HG02852 (cell line): ENCODE measurements at regions not wholly inside any gene's neighbourhood (a gene's known extent, or its start where the extent isn't known, plus 50 kb on each side); places are given as distances from the start of the nearest gene placed in this dataset.
"Not testable (repeated sequence)": the region's sequence is repeated elsewhere in the genome, so short reads cannot be mapped to it uniquely, and the experiment has no call there.

Experiments
- ATAC-seq: cut with Tn5 transposase; IDR thresholded peaks from one replicate; pipeline ENCODE4 v1.9.1; 2021; ENCODE audit warnings: mild to moderate bottlenecking, moderate library complexity; ENCODE audit not compliant: unreplicated experiment

DNA sequence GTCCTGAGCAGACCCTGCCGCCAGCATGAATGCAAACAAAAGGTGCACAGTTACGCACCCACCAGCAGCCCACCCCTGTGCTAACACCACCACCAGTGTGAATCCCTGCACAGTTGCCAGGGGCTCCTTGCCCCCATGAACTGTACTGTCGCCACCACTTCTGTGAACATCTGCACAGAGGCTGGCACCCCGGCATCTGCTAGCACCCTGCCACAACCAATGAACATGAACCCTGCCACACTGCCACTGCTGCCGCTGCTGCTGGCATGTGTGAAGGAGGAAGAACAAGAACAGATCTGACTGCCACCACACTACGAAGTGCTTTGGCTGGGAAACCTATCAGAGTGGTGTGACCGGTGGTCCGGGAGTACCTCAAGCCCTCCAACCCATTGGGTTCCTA is 261.3 kb downstream of the PARM1 start:
- ATAC-seq = no peak

DNA sequence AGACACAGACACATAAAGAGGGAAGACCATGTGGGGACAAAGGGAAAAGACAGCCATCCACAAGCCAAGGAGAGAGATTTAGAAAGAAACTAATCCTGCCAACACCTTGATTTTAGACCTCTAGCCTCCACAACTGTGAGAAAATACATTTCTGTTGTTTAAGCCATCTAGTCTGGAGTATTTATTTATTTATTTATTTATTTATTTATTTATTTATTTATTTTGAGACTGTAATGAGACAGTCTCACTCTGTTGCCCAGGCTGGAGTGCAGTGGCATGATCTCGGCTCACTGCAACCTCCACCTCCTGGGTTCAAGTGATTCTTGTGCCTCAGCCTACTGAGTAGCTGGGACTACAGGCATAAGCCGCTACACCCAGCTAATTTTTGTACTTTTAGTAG is 259.3 kb downstream of the PARM1 start:
- ATAC-seq = not testable (repeated sequence)

DNA sequence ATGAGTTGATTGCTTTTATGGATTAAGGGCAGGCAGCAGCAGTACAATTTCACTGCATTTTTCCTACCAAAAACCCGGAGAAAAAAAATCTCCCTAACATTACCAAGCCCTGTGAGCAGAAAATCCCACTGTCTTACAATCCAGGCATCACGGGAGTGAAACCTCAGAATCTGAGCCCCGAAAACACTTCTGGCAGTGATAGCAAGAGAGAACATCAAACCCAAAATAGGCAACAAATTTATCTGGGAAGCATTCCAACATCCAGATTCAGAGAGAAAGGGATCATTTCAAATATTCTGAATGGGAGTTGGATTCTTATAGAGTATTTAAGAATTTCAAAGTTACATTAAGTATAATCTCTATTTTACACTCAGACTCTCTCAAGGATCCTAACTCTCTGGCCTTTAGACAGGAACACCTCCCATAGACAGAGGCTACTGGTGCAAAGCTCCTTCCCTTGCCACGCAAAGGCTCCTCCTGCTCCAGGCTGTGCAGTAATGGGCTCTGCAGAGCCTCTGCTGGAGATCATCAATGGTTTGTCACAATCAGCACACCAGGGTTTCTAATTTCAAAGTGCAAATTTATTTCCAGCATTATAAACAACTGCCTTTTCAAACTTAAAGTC is 256.9 kb downstream of the PARM1 start:
- no peak for ATAC-seq

DNA sequence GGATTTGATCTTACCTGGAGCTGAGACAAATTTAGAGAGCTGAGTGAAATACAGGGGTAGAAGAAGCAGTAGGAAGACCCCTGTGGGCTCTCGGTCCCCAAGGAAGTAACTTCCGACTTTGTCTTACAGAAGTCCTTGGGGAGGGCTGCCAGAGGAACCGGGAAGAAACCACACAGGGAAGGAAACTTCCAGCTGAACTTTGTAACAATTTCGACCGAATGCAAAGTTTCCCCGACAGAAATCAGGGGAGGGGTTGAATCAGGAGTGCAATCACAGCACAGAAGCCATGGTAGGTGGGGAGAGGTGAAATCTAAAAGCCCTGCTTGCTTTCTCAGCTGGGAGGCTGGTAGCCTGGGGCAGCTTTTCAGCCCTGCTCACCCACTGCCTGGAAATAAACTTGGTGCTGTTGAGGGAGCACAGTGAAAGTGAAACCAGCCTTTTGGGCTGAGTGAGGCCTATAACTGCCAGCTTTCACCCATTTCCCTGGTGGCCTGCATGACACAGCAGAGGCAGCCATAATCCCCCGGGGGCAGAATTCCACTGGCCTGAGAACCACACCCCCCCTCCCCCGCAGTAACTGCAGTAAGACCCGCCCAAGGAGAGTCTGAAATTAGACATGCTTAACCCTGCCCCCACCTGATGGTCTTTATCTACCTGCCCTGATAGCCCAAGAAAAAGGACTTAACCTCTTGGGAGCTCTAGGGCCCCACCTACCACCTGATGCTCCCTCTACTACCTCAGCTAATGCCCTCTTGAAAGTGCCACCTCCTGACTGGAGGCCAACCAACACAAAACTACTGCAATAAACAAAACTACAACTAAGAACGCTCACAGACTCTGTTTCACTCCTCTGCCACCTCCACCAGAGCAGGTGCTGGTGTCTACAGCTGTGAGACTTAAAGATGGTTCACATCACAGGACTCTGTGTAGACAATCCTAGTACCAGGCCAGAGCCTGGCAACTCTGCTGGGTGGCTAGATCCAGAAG is 248.2 kb downstream of the PARM1 start:
- peak; percentile 83 for ATAC-seq

DNA sequence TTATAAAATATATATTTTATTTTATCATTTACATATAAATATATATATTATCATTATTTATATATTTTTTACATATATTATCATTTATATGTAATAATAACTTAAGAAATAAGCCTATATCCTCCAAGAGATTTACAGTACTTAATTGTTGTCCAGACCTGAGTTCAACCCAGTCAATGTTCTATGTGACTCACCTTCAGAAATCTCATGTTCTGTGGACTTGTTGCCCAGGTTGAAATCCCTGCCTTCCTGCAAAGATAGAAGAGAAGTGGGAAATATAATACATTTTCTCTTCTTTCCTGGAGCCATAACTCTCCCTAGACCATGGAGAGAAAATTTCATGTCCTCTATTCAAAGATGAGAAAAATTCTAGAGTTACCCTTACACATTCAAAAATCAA is 247.3 kb downstream of the PARM1 start:
- ATAC-seq = no peak

DNA sequence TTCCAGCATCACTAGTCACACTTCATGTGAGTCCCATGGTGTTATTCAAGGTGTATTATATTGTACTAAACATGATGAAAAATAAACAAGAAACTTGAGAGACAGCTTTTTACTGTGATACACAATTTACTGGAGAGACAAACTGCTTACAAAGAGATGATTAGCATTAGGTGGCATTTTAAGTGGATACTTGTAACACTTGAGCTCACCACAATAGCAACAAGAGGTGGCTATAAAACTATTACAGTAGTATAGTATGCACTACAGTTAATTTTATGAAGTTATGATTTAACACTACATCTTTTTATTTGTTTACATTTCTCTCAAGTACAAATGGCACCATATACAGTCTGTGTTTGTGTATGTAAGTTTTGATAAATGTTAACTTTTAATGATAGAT is 246.6 kb downstream of the PARM1 start:
- ATAC-seq = no peak

DNA sequence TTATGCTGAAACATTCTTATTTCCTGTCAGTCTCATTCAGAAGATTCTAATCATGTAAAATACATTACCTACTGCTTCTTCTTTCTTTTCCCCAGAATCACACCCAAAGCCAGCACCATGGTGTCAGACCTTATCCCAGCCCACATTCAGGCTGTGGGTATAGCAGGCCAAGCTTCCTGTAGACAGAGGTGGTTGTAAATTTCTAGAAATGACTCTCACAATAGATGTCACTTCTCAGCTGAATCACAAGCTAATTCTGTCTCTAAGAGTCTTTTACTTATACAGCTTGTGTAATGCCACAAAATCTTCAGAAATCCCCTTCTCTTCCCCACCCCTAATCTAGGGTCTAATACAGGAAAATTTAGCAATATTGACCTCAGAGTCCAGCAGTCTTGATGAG is 239.6 kb downstream of the PARM1 start:
- ATAC-seq = peak; percentile 97

DNA sequence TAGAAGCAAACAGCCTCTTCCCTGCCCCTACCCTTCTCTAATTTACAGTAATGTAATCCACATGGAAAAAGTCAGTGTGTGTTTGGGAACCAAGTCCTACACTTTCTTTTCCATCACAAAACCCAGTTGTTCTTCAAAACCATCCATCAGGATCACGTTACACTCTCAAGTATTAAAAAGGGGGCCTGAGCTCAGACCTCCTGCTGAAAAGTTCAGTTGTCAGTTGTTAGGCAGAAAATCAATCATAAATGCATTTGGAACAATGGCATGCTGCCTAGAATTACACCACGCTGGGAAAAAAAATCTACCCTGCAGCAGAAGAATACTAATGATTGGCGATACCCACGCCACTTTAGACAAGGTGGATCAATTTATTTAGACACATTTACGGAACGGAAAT is 236.5 kb downstream of the PARM1 start:
- no peak for ATAC-seq

DNA sequence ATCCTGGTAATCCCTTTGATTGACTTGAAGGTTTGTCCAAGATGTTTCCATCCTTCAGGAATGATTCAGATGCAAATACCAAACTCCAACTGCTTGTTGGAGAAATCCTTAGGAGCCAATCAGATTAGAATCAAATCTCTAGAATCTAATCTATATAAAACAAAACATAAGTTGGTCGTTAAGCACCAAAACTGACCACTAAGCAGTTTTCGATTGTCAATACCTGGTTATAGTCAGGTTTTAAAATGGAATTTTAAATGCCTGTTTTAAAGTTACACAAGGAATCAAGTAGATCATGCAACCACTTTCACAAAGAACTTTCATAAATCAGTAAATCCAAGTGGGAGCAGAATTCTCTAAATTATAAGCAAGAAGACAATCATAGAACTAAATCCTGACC is 236.1 kb downstream of the PARM1 start:
- no peak for ATAC-seq

DNA sequence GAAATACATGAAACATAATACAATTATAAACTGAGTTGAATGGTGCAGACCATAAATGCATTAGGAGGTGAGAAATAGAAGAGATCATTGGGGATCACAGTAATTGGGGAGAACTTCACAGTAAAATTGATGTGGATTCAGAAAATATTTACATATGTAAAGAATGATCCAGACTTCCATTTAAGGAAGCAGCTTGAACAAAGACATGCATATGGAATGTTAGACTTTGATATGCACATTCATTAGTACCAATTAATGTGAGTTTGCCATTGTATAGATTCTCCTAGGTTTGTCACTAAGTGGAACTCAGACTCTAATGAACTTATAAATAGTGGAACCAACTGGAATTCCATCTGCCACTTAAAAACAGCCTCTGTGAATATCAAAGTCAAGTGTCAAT is 235.6 kb downstream of the PARM1 start:
- ATAC-seq = no peak

DNA sequence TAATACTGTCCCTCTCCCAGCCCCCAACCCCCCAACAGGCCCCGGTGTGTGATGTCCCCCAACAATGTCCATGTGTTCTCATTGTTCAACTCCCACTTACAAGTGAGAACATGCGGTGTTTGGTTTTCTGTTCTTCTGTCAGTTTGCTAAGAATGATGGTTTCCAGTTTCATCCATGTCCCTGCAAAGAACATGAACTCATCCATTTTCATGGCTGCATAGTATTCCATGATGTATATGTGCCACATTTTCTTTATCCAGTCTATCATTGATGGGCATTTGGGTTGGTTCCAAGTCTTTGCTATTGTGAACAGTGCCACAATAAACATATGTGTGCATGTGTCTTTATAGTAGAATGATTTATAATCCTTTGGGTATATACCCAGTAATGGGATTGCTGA is 232.2 kb downstream of the PARM1 start:
- ATAC-seq = not testable (repeated sequence)

DNA sequence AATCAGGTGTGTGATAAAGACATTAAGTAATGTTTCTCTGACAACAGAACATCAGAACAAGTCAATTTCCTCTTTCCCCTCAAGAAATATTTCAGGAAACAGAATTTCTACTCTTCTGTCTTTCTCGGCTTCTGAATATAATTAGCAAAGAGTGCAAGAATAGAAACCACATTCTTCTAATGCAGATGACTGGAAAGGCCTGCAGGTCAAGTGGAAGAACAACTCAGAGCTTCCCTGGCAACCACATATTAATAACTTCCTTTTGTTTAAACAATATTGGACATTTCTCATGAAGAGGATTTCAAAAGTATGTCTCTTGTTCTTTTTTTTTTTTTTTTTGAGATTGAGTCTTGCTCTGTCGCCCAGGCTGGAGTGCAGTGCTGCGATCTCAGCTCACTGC is 225.5 kb downstream of the PARM1 start:
- ATAC-seq = no peak

DNA sequence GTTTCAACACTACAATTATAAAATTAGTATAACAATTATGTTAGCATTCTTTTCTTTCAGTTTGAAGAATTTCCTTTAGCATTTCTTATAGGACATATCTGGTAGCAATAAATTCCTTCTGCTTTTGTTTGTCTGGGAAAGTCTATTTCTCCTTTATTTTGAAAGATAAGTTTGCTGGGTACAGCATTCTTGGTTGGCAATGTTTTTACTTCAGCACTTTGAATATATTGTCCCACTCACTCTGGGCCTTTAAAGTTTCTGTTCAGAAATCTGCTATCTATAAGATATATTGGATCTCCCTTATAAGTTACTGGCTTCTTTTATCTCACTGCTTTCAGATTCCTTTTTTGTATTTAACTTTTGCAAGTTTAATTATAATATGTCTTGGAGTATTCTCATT is 222.1 kb downstream of the PARM1 start:
- no peak for ATAC-seq

DNA sequence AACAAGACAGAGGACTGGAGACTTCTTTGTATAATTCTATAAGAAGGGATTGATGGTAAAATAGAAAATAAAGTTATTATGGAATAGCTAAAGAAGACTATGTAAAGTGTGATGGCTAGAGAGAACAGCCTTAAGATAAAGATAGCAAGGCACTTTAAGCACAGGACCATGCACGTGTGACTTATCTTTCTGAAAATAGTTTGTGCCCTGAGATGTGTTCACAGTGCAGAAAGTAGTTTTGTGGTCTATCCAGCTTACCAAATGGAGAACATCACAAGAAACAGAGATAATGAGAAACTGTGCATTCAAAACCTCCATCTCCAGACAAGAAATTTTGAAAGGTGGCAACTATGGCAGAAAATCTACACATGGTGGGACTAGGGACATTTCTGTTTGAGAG is 213.3 kb downstream of the PARM1 start:
- ATAC-seq = no peak

DNA sequence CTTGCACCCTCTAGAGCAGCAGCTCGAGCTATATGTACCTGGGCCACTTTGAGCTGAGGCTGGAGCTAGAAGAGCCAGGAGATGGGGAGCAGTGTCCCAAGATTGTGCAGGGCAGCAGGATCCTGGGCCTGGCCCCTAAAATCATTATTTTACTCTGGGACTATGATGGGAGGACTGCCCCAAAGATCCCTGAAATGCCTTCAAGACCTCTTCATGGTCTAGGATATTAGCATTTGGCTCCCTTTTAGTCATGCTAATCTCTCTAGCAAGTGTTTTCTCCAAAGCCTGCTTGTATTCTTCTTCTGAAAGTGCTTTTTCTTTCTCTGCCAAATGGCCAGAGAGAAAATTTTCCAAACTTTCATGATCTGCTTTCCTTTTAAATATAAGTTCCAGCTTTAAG is 211.6 kb downstream of the PARM1 start:
- ATAC-seq = no peak

DNA sequence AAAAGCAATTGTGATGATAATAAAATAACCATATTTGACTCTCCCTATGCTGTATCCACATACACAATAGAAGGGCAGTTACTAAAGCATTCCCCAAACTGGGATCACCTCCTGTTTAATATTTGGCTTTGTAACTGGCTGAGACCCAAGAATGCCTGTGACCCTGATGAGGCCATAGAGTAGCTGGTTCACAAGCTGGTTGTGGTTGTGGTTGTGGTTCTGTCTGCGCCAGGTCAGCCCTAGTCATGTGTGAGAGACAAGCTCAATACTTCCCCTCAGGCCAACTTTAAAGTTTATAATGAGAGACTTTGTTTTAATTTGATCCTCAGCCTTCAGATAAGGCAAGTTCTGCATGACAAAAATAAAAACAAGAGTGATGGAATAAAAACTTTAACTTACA is 209.9 kb downstream of the PARM1 start:
- ATAC-seq = no peak

DNA sequence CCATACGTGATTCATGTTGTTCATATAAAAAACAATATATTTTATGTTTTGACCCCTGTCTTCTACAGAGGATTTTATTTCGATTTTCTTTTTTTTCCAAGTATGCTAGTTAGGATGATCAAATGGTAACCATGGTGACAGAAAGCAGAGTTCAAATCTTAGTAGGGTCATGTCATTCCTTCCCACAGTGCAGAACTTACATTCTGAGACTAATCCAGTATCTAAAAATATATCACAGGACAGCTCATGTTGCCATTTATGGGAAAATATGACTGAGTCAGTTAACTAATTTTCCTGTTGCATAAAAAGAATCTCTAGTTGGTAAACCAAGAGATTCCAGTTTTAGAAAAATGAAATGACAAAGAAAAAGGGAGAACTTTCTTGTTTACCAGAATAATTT is 209.5 kb downstream of the PARM1 start:
- no peak for ATAC-seq

DNA sequence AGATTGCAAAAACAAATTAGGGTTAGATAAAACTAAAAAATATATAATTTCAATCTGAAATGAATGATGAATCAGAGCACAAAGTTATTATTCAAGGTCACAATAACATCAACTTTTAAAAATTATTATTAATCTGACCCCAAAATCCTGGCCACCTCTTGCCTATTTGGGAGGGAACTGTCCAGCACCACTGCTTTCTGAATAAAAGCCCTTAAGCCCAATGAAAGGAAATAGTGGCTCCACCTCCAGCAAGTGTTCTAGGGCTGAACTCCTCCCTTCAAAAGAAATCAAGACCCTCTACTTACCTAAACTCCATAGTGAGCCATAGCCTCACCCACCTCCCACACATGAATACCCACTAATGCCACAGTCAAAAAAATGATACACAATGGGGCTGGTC is 208.2 kb downstream of the PARM1 start:
- ATAC-seq = no peak

DNA sequence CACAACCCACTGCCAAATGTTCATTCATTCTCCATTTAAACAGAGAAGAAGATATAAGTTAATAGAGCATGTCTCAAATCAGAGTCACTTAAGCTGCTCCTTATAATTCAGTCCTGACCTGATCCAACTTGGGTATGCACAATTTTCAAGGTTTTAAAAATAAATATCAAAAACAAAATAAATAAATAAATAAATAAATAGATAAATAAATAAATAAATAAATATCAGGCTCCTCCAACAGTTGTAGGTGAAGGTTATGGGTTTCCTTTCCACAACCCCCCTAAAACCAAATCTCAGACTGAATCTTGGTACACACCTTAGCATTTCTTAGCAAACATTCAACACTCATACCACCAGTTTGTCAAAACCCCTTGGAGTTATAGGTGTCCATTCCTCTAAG is 204.4 kb downstream of the PARM1 start:
- no peak for ATAC-seq

DNA sequence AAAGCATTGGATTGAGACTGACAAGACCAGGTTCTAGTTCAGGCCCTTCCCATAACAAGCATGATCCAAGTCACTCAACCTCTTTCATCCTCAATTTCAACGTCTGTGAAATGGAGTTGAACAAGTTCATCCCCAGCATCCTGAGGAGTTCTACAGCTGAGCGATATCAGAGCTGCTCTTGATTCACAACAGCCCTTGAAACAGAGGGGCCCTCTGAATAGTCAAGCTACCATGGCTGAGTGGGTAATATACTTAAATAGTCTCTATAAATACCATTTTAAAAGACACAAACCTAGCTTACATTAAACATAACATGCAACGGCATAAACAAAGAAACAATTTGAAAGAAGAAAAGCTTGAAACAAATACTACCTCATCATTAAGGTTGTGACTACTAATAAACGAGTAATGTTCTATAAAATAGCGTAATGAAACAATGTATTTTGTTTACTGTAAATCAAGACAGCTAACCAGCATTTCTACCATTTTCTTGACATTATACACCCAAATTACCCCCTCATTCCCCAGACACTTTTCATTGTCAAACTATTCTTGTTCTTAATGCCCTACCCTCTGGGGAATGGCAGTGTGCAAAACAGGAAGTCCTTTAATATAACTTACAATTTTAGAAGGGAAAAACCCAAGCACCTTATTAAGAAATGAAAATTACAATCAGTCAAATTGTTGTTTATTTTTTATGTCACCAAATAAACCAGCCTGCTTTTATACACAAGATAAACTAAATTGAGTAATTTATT is 202.3 kb downstream of the PARM1 start:
- ATAC-seq = peak; percentile 60

DNA sequence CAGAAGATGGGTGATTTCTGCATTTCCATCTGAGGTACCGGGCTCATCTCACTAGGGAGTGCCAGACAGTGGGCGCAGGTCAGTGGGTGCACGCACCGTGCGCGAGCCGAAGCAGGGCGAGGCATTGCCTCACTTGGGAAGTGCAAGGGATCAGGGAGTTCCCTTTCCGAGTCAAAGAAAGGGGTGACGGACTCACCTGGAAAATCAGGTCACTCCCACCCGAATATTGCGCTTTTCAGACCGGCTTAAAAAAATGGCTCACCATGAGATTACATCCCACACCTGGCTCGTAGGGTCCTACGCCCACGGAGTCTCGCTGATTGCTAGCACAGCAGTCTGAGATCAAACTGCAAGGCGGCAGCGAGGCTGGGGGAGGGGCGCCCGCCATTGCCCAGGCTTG is 194.0 kb downstream of the PARM1 start:
- not testable (repeated sequence) for ATAC-seq

DNA sequence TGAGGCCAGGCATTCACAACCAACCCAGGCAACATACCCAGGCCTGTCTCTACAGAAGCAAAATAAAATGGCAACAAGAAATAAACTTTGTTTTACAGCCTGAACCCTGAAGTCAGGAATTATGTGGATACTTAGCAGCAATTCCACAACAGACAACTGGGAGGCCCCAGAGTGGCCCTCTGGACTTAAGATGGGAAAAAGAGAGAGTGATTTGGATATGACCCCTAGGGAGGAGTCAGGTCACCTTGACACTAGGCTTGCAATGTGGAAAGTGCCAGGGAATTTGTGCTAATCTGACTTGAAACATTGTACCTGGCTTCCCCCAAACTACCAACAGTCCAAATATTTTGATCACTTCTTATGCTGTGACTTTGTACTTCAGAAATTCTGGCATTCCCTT is 193.1 kb downstream of the PARM1 start:
- ATAC-seq = no peak
